ENCODE measurements at regions not wholly inside any gene's neighbourhood (a gene's known extent, or its start where the extent isn't known, plus 50 kb on each side); places are given as distances from the start of the nearest gene placed in this dataset.
"Not testable (repeated sequence)": the region's sequence is repeated elsewhere in the genome, so short reads cannot be mapped to it uniquely, and the experiment has no call there.

DNA sequence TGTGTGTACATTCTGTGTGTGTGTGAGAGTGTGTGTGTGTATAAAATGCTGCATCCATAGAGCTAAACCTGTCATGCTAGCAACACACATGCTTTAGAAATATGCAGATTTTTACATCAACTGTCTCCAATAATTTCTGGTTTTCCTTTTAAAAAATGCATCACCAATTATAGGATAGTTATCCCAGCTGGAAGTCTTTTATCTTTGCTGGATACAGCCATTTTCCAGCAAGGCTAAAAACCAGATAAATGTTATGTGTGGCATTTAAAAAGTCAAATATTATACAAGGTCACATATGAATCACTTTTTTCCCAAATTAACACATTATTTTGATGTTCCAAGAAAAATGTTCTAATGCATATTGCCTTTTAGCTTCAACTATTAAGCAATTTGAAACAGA is 202.0 kb upstream of the IPO5 start:
- Histone ChIP-seq H3K4me3 (ENCODE audit: low read length in 2 of 2) (no peak overlapping the region), H3K27me3 (ENCODE audit: control insufficient read depth in 1 of 2, insufficient read depth in 2 of 2, low read length in 2 of 2) (peaks cover 0 to 3% of the 10 kb centered on the region in 2 donors), H3K4me1 (ENCODE audit: control insufficient read depth, insufficient read depth, low read length) (no peaks in the 10 kb centered on the region), H3K36me3 (ENCODE audit: control insufficient read depth in 2 of 2, insufficient read depth in 2 of 2, low read length in 2 of 2) (no peaks in the 10 kb centered on the region), H3K27ac (ENCODE audit: low read length) (no peak overlapping the region), H3K9ac (ENCODE audit: low read length in 2 of 2) (no peak overlapping the region), H3K9me3 (ENCODE audit: control insufficient read depth in 2 of 2, low read length in 2 of 2) (no peaks in the 10 kb centered on the region)

DNA sequence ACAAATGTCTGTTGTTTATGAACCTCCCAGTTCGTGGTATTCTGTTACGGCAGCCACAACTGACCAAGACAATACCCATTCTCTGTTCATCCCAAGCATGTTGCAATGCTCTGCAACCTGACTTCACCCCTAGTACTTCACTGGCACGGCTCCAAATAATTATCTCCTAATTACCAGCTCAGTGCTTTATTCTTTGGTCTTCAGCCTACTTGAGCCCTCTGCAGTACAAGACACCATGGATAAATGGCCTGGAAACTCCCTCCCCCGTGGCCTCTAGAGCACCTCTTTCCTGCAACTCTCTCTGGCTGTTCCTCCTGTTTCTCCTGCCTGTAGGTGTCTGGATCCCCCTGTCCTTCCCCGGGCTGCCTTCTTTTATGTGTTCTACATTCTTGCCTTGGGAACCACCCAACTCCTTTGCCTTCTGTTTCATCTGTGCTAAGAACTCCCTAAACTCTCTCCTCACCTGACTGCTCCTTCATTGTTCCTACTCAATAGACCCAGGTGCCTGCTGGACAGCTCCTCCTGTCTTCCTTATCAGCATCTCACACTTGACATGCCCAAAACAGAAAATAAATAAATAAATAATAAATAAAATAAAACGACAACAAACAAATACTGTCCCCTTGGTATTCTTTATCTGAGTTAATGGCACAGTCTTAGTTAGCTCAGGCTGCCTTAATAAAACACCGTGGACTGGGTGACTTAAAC is 200.4 kb upstream of the IPO5 start:
- peaks cover 0 to 3% of the 10 kb centered on the region in 2 donors for H3K27me3 ChIP-seq (ENCODE audit: control insufficient read depth in 1 of 2, insufficient read depth in 2 of 2, low read length in 2 of 2)
- H3K4me3 ChIP-seq (ENCODE audit: low read length in 2 of 2) = no peak overlapping the region
- no peak overlapping the region for H3K27ac ChIP-seq (ENCODE audit: low read length)

DNA sequence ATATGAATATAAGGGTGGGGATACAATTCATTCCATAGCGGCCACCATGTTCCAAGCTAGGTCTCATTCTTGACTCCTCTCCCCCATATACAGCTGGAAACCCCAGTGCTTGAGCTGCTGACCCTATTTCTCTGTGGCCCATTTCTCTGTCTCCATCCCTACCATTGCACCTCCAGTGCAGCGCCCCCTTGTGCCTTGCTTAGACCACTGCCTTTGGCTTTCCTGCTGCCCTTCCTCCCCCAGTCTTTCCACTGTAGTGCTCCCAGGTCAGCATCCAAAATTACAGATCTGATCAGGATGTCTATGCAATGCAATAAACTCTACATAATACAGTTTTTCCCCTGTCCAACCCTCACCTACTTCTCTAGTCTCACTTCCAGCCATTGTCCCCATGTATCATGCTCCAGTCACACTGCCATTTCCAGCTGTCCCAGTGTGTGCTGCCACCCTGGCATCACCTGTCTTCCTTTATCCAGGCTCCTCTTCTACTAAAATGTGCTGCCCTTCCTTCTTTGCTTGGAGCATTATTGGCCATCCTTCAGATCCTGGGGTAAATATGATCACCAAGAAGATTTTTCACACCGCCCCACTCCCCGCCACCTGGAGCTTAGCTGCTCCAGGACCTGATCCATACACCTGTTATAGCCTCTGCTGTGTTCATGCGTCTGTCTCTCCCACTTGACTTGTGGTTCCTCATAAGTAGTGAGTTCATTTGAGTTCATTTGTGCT is 199.4 kb upstream of the IPO5 start:
- no peaks in the 10 kb centered on the region for H3K36me3 ChIP-seq (ENCODE audit: control insufficient read depth in 2 of 2, insufficient read depth in 2 of 2, low read length in 2 of 2)
- peaks cover 0 to 3% of the 10 kb centered on the region in 2 donors for H3K27me3 ChIP-seq (ENCODE audit: control insufficient read depth in 1 of 2, insufficient read depth in 2 of 2, low read length in 2 of 2)
- H3K9me3 ChIP-seq (ENCODE audit: control insufficient read depth in 2 of 2, low read length in 2 of 2) = no peaks in the 10 kb centered on the region
- H3K4me3 ChIP-seq (ENCODE audit: low read length in 2 of 2) = no peak overlapping the region
- no peak overlapping the region for H3K27ac ChIP-seq (ENCODE audit: low read length)
- no peaks in the 10 kb centered on the region for H3K4me1 ChIP-seq (ENCODE audit: control insufficient read depth, insufficient read depth, low read length)
- no peak overlapping the region for H3K9ac ChIP-seq (ENCODE audit: low read length in 2 of 2)

More for the DNA sequence above, 200.4 kb upstream of the IPO5 start:
- Histone ChIP-seq H3K9me3 (ENCODE audit: control insufficient read depth in 2 of 2, low read length in 2 of 2) (no peaks in the 10 kb centered on the region), H3K9ac (ENCODE audit: low read length in 2 of 2) (no peak overlapping the region), H3K4me1 (ENCODE audit: control insufficient read depth, insufficient read depth, low read length) (no peaks in the 10 kb centered on the region), H3K36me3 (ENCODE audit: control insufficient read depth in 2 of 2, insufficient read depth in 2 of 2, low read length in 2 of 2) (no peaks in the 10 kb centered on the region)

DNA sequence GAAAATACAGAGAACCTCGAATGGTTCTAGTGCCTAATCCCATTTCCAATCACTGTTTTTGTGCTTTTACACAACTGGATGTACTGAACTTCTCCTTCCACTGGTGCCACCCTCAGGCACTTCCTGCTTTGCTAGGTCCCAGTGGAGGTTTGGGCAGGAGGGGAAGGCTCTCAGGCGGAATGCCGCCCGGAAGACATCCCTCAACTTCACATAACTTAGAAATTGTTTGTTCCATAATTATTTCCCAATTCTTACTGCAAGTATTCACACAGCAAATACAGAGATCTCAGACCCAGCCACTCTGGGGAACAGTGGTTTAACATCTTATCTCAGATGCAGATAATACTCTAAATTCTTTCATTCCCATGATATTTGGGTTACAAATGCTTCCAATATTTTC is 195.7 kb upstream of the IPO5 start:
- H3K27me3 ChIP-seq (ENCODE audit: control insufficient read depth in 1 of 2, insufficient read depth in 2 of 2, low read length in 2 of 2) = peaks cover 0 to 3% of the 10 kb centered on the region in 2 donors
- no peak overlapping the region for H3K4me3 ChIP-seq (ENCODE audit: low read length in 2 of 2)
- H3K9me3 ChIP-seq (ENCODE audit: control insufficient read depth in 2 of 2, low read length in 2 of 2) = no peaks in the 10 kb centered on the region
- no peaks in the 10 kb centered on the region for H3K4me1 ChIP-seq (ENCODE audit: control insufficient read depth, insufficient read depth, low read length)
- H3K36me3 ChIP-seq (ENCODE audit: control insufficient read depth in 2 of 2, insufficient read depth in 2 of 2, low read length in 2 of 2) = no peaks in the 10 kb centered on the region
- H3K27ac ChIP-seq (ENCODE audit: low read length) = no peak overlapping the region
- H3K9ac ChIP-seq (ENCODE audit: low read length in 2 of 2) = no peak overlapping the region

DNA sequence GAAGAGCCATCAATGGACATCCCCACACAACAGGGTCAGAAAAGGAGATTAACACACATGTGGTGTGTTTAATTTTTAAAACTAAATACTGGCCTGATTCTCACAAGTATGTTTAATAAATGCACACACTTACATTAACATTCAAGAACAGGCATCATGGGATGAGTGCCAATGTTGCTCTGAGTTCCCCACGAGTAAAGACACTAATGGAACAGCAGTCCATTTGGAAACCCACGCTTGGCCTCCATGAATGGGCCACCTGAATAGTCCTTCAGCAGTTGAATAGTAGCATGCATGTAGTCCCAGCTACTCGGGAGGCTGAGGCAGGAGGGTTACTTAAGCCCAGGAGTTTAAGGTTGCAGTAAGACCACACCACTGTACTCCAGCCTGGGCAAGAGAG is 195.2 kb upstream of the IPO5 start:
- Histone ChIP-seq H3K4me3 (ENCODE audit: low read length in 2 of 2) (no peak overlapping the region), H3K4me1 (ENCODE audit: control insufficient read depth, insufficient read depth, low read length) (no peaks in the 10 kb centered on the region), H3K9ac (ENCODE audit: low read length in 2 of 2) (no peak overlapping the region), H3K36me3 (ENCODE audit: control insufficient read depth in 2 of 2, insufficient read depth in 2 of 2, low read length in 2 of 2) (no peaks in the 10 kb centered on the region), H3K9me3 (ENCODE audit: control insufficient read depth in 2 of 2, low read length in 2 of 2) (no peaks in the 10 kb centered on the region), H3K27me3 (ENCODE audit: control insufficient read depth in 1 of 2, insufficient read depth in 2 of 2, low read length in 2 of 2) (peaks cover 0 to 3% of the 10 kb centered on the region in 2 donors), H3K27ac (ENCODE audit: low read length) (no peak overlapping the region)

DNA sequence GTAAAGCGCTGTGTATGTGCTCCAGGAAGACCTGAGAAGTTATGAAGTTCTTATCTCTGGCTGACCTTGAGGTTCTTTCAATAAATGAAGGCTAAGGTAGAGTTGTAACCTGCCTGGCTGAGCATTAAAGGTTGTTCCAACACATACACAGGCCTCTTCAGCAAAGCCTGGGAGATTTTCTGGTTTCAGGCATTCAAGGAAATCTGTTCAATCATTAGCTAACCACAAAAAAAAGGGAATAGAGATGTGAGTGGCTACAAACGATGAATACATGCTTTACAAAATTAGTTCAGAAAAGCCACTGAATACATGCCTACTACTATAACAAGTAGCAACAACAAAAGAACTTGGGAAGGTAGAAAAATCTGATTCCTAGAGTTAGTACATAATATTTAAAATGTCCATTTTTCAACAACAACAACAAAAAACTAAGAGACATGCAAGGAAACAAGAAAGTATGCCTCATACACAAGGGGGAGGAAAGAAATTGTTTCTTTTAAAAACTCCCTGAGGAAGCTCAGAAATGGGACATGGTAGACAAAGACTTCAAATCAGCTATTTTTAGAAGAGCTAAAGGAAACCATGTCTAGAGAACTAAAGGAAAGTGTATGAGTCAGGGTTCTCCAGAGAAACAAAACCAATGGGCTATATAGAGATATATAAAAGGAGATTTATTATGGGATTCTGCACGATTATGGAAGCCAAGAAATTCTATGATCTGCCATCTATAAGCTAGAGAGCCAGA is 191.5 kb upstream of the IPO5 start:
- H3K36me3 ChIP-seq (ENCODE audit: control insufficient read depth in 2 of 2, insufficient read depth in 2 of 2, low read length in 2 of 2) = no peaks in the 10 kb centered on the region
- H3K9ac ChIP-seq (ENCODE audit: low read length in 2 of 2) = no peak overlapping the region
- no peak overlapping the region for H3K4me3 ChIP-seq (ENCODE audit: low read length in 2 of 2)
- H3K27ac ChIP-seq (ENCODE audit: low read length) = no peak overlapping the region
- no peaks in the 10 kb centered on the region for H3K9me3 ChIP-seq (ENCODE audit: control insufficient read depth in 2 of 2, low read length in 2 of 2)
- no peaks in the 10 kb centered on the region for H3K27me3 ChIP-seq (ENCODE audit: control insufficient read depth in 1 of 2, insufficient read depth in 2 of 2, low read length in 2 of 2)
- H3K4me1 ChIP-seq (ENCODE audit: control insufficient read depth, insufficient read depth, low read length) = no peaks in the 10 kb centered on the region

DNA sequence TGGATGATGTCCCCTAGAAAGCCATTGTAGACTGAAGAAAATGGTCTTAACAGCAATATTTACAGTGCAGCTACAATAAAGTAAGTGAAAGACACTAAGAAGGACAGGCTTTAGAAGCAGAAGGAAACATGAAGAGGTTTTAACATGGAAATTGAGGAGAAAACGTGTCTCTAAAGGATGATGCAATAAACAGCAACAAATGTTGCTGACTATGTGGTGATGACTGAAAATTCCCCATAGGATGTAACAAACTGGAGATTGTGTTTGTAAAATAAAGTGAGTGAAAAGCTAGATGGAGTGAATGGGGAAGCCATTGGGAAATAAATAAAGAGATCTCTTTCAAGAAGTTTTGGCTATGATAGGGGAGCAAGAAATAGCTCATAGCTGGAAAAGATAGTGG is 186.7 kb upstream of the IPO5 start:
- Histone ChIP-seq H3K27me3 (ENCODE audit: control insufficient read depth in 1 of 2, insufficient read depth in 2 of 2, low read length in 2 of 2) (no peaks in the 10 kb centered on the region), H3K4me1 (ENCODE audit: control insufficient read depth, insufficient read depth, low read length) (no peaks in the 10 kb centered on the region)

DNA sequence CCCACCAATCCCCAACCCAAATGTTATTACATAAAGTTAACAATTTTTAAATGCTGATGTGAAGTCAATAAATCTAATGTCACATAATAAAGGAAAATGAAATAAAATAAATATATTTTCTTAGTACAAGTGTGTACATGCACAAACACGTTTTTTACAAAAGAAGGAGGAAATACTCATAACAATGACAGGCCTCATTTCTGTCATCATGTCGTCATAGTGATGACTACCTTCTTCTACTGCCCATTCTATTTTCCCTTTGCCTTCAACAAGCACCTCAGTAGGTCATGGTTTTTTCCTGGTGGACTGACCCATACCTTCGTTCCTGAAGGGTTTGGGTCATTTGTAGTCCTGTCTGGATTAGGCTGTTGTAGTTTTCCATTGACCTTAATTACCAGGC is 185.3 kb upstream of the IPO5 start:
- H3K9me3 ChIP-seq (ENCODE audit: control insufficient read depth in 2 of 2, low read length in 2 of 2) = peaks cover 0 to 2% of the 10 kb centered on the region in 2 donors
- H3K4me3 ChIP-seq (ENCODE audit: low read length in 2 of 2) = no peak overlapping the region
- no peak overlapping the region for H3K27ac ChIP-seq (ENCODE audit: low read length)
- H3K27me3 ChIP-seq (ENCODE audit: control insufficient read depth in 1 of 2, insufficient read depth in 2 of 2, low read length in 2 of 2) = no peaks in the 10 kb centered on the region
- H3K4me1 ChIP-seq (ENCODE audit: control insufficient read depth, insufficient read depth, low read length) = no peaks in the 10 kb centered on the region
- no peak overlapping the region for H3K9ac ChIP-seq (ENCODE audit: low read length in 2 of 2)
- H3K36me3 ChIP-seq (ENCODE audit: control insufficient read depth in 2 of 2, insufficient read depth in 2 of 2, low read length in 2 of 2) = no peaks in the 10 kb centered on the region

More for the DNA sequence above, 186.7 kb upstream of the IPO5 start:
- Histone ChIP-seq H3K4me3 (ENCODE audit: low read length in 2 of 2) (no peak overlapping the region), H3K9me3 (ENCODE audit: control insufficient read depth in 2 of 2, low read length in 2 of 2) (peaks cover 0 to 2% of the 10 kb centered on the region in 2 donors), H3K27ac (ENCODE audit: low read length) (no peak overlapping the region), H3K9ac (ENCODE audit: low read length in 2 of 2) (no peak overlapping the region), H3K36me3 (ENCODE audit: control insufficient read depth in 2 of 2, insufficient read depth in 2 of 2, low read length in 2 of 2) (no peaks in the 10 kb centered on the region)

DNA sequence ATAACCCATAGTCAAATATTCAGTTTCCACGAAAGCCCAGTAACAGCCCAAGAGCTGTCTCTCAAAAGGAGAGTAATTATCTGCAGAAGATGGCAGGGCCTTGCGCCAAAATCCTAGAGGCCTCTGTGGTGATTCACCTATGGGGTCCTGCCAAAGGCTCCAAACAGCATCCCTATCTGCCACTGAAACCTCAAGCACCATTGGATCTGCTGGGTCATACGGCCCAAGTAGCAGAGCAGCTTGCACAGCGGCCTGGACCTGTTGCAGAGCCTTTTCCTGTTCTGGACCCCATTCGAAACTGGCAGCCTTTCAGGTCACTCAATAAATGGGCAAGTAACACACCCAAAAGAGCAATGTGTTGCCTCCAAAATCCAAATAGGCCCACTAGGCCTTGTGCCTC is 183.2 kb upstream of the IPO5 start:
- not testable (repeated sequence) for H3K4me1 ChIP-seq (ENCODE audit: control insufficient read depth, insufficient read depth, low read length); H3K27ac ChIP-seq (ENCODE audit: low read length); H3K9ac ChIP-seq (ENCODE audit: low read length in 2 of 2); H3K27me3 ChIP-seq (ENCODE audit: control insufficient read depth in 1 of 2, insufficient read depth in 2 of 2, low read length in 2 of 2); H3K9me3 ChIP-seq (ENCODE audit: control insufficient read depth in 2 of 2, low read length in 2 of 2); H3K36me3 ChIP-seq (ENCODE audit: control insufficient read depth in 2 of 2, insufficient read depth in 2 of 2, low read length in 2 of 2); H3K4me3 ChIP-seq (ENCODE audit: low read length in 2 of 2)

DNA sequence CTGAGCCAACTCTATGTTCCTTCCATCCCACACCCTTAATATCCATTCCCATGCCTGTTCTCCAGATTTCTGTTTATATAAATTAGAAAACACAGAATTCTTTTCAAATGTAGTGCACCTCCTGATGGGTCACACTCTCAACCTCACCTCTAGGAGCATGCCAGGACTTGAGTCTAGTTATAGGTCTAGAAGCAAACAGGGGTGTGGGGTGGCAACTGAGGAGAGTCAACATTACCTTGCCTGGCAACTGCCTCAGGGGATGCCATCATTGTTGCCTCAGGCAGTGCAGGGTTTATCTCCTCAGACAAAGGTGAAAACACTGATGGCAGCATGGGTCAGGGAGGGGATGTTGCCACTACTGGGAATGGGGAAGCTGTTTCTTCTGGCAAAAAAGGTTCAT is 181.0 kb upstream of the IPO5 start:
- not testable (repeated sequence) for H3K9ac ChIP-seq (ENCODE audit: low read length in 2 of 2); H3K4me3 ChIP-seq (ENCODE audit: low read length in 2 of 2); H3K27ac ChIP-seq (ENCODE audit: low read length); H3K4me1 ChIP-seq (ENCODE audit: control insufficient read depth, insufficient read depth, low read length); H3K36me3 ChIP-seq (ENCODE audit: control insufficient read depth in 2 of 2, insufficient read depth in 2 of 2, low read length in 2 of 2); H3K27me3 ChIP-seq (ENCODE audit: control insufficient read depth in 1 of 2, insufficient read depth in 2 of 2, low read length in 2 of 2); H3K9me3 ChIP-seq (ENCODE audit: control insufficient read depth in 2 of 2, low read length in 2 of 2)
